Keratinocyte (primary cell): ENCODE measurements at regions not wholly inside any gene's neighbourhood (a gene's known extent, or its start where the extent isn't known, plus 50 kb on each side); places are given as distances from the start of the nearest gene placed in this dataset.

Experiments used
- DNase-seq: peaks from one replicate; pipeline ENCODE4 v3.0.0-alpha.2; 2011; ENCODE audit warnings: low read depth, missing footprints, low spot score
- FAIRE-seq: peaks from 2 replicates; lab custom pipeline; 2011; peaks lifted over from hg19 to GRCh38; lab: Jason Lieb, UNC
- H2AFZ ChIP-seq: 2 replicates; pipeline ENCODE4 v1.6.0; 2012; ENCODE audit warnings: low read length, control low read depth, inconsistent platforms; ENCODE audit not compliant: control insufficient read depth
- H3K27ac ChIP-seq: 2 replicates; pipeline ENCODE4 v1.5.1; 2011; ENCODE audit warnings: low read length; ENCODE audit not compliant: control insufficient read depth, insufficient read depth
- H3K27me3 ChIP-seq: 3 replicates; pipeline ENCODE4 v1.6.0; 2011; ENCODE audit warnings: low read length; ENCODE audit not compliant: control insufficient read depth, insufficient read depth; ENCODE audit errors: extremely low read depth
- H3K36me3 ChIP-seq, 2 experiments: 2 replicates in 1 of 2; 3 replicates in 1 of 2; pipeline ENCODE4 v1.5.1; 2011; ENCODE audit warnings: low read length in 2 of 2, mild to moderate bottlenecking in 1 of 2; ENCODE audit not compliant: control insufficient read depth in 2 of 2, insufficient read depth in 2 of 2; ENCODE audit errors: extremely low read depth in 1 of 2
- H3K4me1 ChIP-seq: 3 replicates; pipeline ENCODE4 v1.5.1; 2011; ENCODE audit warnings: low read length; ENCODE audit not compliant: control insufficient read depth, insufficient read depth; ENCODE audit errors: extremely low read depth
- H3K4me2 ChIP-seq: 3 replicates; pipeline ENCODE4 v1.6.0; 2011; ENCODE audit warnings: low read depth, low read length; ENCODE audit not compliant: control insufficient read depth, insufficient read depth; ENCODE audit errors: extremely low read depth
- H3K4me3 ChIP-seq, 3 experiments: fragments of 200-600 bp in 1 of 3; sonication (generic) in 1 of 3; 2 replicates in 2 of 3; 3 replicates in 1 of 3; pipeline ENCODE4 v1.5.1; 2011 to 2016; ENCODE audit warnings: low read length in 3 of 3, mild to moderate bottlenecking in 3 of 3, control low read depth in 2 of 3, inconsistent platforms in 1 of 3, low read depth in 1 of 3, mixed read lengths in 1 of 3, mixed run types in 1 of 3, moderate library complexity in 1 of 3; ENCODE audit not compliant: control insufficient read depth in 2 of 3, insufficient read depth in 2 of 3; ENCODE audit errors: extremely low read depth in 1 of 3
- H3K79me2 ChIP-seq: 2 replicates; pipeline ENCODE4 v1.6.0; 2012; ENCODE audit warnings: low read length; ENCODE audit not compliant: control insufficient read depth, insufficient read depth
- H3K9ac ChIP-seq: 3 replicates; pipeline ENCODE4 v1.6.0; 2011; ENCODE audit warnings: low read length; ENCODE audit not compliant: control insufficient read depth, insufficient read depth; ENCODE audit errors: extremely low read depth
- H3K9me1 ChIP-seq: 3 replicates; pipeline ENCODE4 v1.6.0; 2011; ENCODE audit warnings: low read length; ENCODE audit not compliant: control insufficient read depth, insufficient read depth; ENCODE audit errors: extremely low read depth
- H3K9me3 ChIP-seq: 2 replicates; pipeline ENCODE4 v1.5.1; 2012; ENCODE audit warnings: low read depth, low read length; ENCODE audit not compliant: control insufficient read depth
- H4K20me1 ChIP-seq: 3 replicates; pipeline ENCODE4 v1.6.0; 2011; ENCODE audit warnings: low read length; ENCODE audit not compliant: control insufficient read depth, insufficient read depth; ENCODE audit errors: extremely low read depth
- CTCF ChIP-seq, 3 experiments: IDR thresholded peaks in 1 of 3; conservative IDR thresholded peaks in 1 of 3; optimal IDR thresholded peaks in 1 of 3; 2 replicates in 2 of 3; 3 replicates in 1 of 3; pipeline versions ENCODE3 to v1.5.1; 2011; ENCODE audit warnings: low read length in 3 of 3, mild to moderate bottlenecking in 3 of 3, moderate library complexity in 2 of 3, control low read depth in 1 of 3, inconsistent platforms in 1 of 3; ENCODE audit not compliant: insufficient read depth in 2 of 3; ENCODE audit errors: extremely low read depth in 1 of 3
- EZH2 ChIP-seq: IDR thresholded peaks from one replicate; pipeline ENCODE4 v1.6.1; 2012; ENCODE audit warnings: inconsistent platforms, mild to moderate bottlenecking, low read length, moderate library complexity
- dilution Hi-C: fragments of 300-500 bp; cut with MboI; formaldehyde crosslinking; loops from one replicate; pipeline ENCODE4 v1.7.0; 2020; ENCODE audit warnings: low sequenced_read_pairs; ENCODE audit not compliant: extremely low pct_ligation_motif_present

- H3K36me3 ChIP-seq, result no peaks in the 10 kb centered on the region
- H3K79me2 ChIP-seq, result no peaks in the 10 kb centered on the region
- dilution Hi-C loops, result no loop called here
- DNase-seq (no peak), FAIRE-seq (no peak)
- H2AFZ ChIP-seq, result no peak overlapping the region
- TF ChIP-seq EZH2 (no peak), CTCF (optimal IDR thresholded peaks at IDR 0.05 in 1 of 3, IDR thresholded peaks at IDR 0.05 in 1 of 3, conservative IDR thresholded peaks at IDR 0.05 in 1 of 3; ENCODE audit: extremely low read depth in 1 of 3, insufficient read depth in 2 of 3, low read length in 3 of 3) (no peak)
- H3K9me3 ChIP-seq, result no peaks in the 10 kb centered on the region
- H3K9ac ChIP-seq, result no peak overlapping the region
- H3K4me1 ChIP-seq, result no peaks in the 10 kb centered on the region
- no peaks in the 10 kb centered on the region for H3K27me3 ChIP-seq
- H3K4me3 ChIP-seq, result no peak overlapping the region
- H3K4me2 ChIP-seq, result no peak overlapping the region
- no peaks in the 10 kb centered on the region for H4K20me1 ChIP-seq
- no peaks in the 10 kb centered on the region for H3K9me1 ChIP-seq
- H3K27ac ChIP-seq, result no peak overlapping the region
Measured at GRCh38 chr18:47448956-47449355, 197.5 kb upstream of the SKOR2 start.

- Histone ChIP-seq H4K20me1 (no peaks in the 10 kb centered on the region), H3K27ac (no peak overlapping the region), H3K36me3 (no peaks in the 10 kb centered on the region), H3K9me1 (no peaks in the 10 kb centered on the region), H3K4me3 (no peak overlapping the region), H3K9ac (no peak overlapping the region), H3K9me3 (no peaks in the 10 kb centered on the region), H3K4me2 (no peak overlapping the region), H3K79me2 (no peaks in the 10 kb centered on the region), H3K27me3 (no peaks in the 10 kb centered on the region), H2AFZ (no peak overlapping the region), H3K4me1 (no peaks in the 10 kb centered on the region)
- TF ChIP-seq EZH2 (no peak), CTCF (optimal IDR thresholded peaks at IDR 0.05 in 1 of 3, IDR thresholded peaks at IDR 0.05 in 1 of 3, conservative IDR thresholded peaks at IDR 0.05 in 1 of 3; ENCODE audit: extremely low read depth in 1 of 3, insufficient read depth in 2 of 3, low read length in 3 of 3) (no peak)
- no peak for FAIRE-seq
- dilution Hi-C loops, result no loop called here
- DNase-seq, result no peak
Measured at GRCh38 chr18:47441914-47442313, 190.5 kb upstream of the SKOR2 start.
